DMS79 (cell line): ENCODE measurements at regions not wholly inside any gene's neighbourhood (a gene's known extent, or its start where the extent isn't known, plus 50 kb on each side); places are given as distances from the start of the nearest gene placed in this dataset.

ENCODE experiments used
- DNase-seq: peaks from one replicate; lab custom pipeline; 2025; lab: John Stamatoyannopoulos, UW

GRCh38 chr6:84815896-84816735 lies 51.7 kb upstream of the TBX18 start:
- no peak for DNase-seq
